ENCODE measurements at regions not wholly inside any gene's neighbourhood (a gene's known extent, or its start where the extent isn't known, plus 50 kb on each side); places are given as distances from the start of the nearest gene placed in this dataset.

DNA sequence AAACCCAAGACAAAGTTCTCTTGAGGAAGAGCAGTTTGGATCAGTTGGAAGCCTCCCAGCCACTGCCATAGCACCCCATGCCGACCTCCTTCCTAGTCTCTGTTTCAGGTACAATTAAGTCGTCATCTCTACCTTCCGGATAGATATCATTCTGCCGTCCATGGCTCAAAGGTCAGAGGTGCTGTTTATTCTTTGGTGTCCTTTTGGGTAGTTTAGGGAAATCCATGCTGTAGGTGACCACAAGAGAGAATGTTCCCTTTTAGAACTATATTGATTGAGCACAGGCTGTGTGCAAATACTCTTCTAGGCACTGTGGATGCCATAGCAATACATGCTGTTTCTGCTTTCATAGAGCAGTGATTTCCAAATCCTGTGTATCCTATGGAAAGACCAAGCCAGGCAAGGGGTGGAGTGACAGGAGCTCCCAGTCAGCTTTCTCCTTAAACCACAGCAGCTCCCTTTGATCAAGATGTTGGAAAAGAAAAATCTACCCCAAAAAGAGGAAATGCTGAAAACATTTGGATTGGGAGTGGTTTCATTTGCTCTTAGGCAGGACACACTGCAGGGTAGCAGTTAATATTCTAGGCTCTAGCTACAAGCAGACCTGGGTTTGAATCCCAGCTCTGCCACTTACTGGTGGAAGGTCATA, 127.9 kb downstream of the PALM2AKAP2 start:
- Histone ChIP-seq H3K27ac (ENCODE audit: low read depth in 2 of 2, low read length in 2 of 2) (peak overlapping the region; percentile 5 to 73), H3K27me3 (ENCODE audit: control insufficient read depth, insufficient read depth, low read length) (no peaks in the 10 kb centered on the region), H3K4me1 (ENCODE audit: control insufficient read depth in 2 of 3, insufficient read depth in 2 of 3, low read depth in 1 of 3, low read length in 3 of 3) (peaks cover 0 to 10% (median 8%) of the 10 kb centered on the region in 3 donors), H3K4me3 (ENCODE audit: low read length in 3 of 3) (no peak overlapping the region), H3K9ac (ENCODE audit: low read length in 3 of 3) (no peak overlapping the region), H3K36me3 (ENCODE audit: control insufficient read depth in 2 of 3, insufficient read depth in 3 of 3, low read length in 3 of 3) (no peaks in the 10 kb centered on the region), H3K9me3 (ENCODE audit: control insufficient read depth in 2 of 3, insufficient read depth in 1 of 3, low read length in 3 of 3) (no peaks in the 10 kb centered on the region)
- TF ChIP-seq, protein P1, sequence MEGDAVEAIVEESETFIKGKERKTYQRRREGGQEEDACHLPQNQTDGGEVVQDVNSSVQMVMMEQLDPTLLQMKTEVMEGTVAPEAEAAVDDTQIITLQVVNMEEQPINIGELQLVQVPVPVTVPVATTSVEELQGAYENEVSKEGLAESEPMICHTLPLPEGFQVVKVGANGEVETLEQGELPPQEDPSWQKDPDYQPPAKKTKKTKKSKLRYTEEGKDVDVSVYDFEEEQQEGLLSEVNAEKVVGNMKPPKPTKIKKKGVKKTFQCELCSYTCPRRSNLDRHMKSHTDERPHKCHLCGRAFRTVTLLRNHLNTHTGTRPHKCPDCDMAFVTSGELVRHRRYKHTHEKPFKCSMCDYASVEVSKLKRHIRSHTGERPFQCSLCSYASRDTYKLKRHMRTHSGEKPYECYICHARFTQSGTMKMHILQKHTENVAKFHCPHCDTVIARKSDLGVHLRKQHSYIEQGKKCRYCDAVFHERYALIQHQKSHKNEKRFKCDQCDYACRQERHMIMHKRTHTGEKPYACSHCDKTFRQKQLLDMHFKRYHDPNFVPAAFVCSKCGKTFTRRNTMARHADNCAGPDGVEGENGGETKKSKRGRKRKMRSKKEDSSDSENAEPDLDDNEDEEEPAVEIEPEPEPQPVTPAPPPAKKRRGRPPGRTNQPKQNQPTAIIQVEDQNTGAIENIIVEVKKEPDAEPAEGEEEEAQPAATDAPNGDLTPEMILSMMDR (IDR thresholded peaks at IDR 0.05; ENCODE audit: borderline replicate concordance, extremely low read depth, insufficient read depth), result no peak
- FAIRE-seq (no peak), DNase-seq (no peak)
- intact Hi-C loops (cut with DNase I), result no loop called here

DNA sequence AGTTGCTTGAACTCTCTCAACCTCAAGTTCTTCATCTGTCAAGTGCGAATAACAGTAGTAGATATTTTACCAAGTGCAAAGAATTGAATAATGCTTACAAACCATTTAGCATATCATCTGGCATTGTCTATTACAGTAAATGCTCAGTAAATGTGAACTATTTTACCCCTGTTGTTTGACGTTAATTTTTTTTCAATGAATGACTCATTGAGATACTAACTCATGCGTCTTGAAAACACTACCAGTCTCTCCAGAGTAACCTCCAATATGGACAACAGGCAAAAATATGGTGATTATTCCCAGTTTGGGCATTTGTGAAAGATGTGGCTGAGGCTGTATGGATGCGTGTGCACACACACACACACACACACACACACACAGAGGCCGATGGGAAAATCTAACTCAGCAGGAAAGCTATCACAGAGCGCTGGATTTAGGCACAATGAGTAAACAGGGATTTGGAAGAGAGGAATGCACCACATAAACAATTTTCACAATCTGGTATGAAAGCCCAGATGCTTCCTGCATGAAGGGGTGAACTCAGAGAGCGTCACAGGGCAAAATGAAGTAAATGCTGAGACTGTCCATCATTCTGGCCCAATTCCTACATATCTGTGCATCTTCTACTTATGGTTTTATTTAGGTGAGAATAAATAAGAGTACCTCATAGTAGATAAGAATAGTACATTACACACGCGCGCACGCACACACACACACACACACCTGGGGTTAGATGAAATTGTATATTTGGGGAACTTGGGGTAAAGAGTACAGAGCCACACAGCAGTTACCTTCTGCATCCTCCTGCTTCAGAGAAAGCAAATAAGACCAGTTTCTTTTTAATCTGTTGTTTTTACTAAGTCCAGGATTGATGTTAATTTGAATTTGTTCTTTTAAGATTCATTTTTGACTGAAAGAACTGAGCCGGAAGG, 128.7 kb downstream of the PALM2AKAP2 start:
- Histone ChIP-seq H3K4me3 (ENCODE audit: low read length in 3 of 3) (no peak overlapping the region), H3K27me3 (ENCODE audit: control insufficient read depth, insufficient read depth, low read length) (no peaks in the 10 kb centered on the region), H3K4me1 (ENCODE audit: control insufficient read depth in 2 of 3, insufficient read depth in 2 of 3, low read depth in 1 of 3, low read length in 3 of 3) (peaks cover 0 to 13% (median 13%) of the 10 kb centered on the region in 3 donors), H3K9me3 (ENCODE audit: control insufficient read depth in 2 of 3, insufficient read depth in 1 of 3, low read length in 3 of 3) (no peaks in the 10 kb centered on the region), H3K27ac (ENCODE audit: low read depth in 2 of 2, low read length in 2 of 2) (peak overlapping the region; percentile 5 to 73), H3K9ac (ENCODE audit: low read length in 3 of 3) (no peak overlapping the region), H3K36me3 (ENCODE audit: control insufficient read depth in 2 of 3, insufficient read depth in 3 of 3, low read length in 3 of 3) (no peaks in the 10 kb centered on the region)
- no peak for FAIRE-seq
- no peak for DNase-seq
- TF ChIP-seq, protein P1 (IDR thresholded peaks at IDR 0.05; ENCODE audit: borderline replicate concordance, extremely low read depth, insufficient read depth), result no peak
- intact Hi-C loops (cut with DNase I), result no loop called here

DNA sequence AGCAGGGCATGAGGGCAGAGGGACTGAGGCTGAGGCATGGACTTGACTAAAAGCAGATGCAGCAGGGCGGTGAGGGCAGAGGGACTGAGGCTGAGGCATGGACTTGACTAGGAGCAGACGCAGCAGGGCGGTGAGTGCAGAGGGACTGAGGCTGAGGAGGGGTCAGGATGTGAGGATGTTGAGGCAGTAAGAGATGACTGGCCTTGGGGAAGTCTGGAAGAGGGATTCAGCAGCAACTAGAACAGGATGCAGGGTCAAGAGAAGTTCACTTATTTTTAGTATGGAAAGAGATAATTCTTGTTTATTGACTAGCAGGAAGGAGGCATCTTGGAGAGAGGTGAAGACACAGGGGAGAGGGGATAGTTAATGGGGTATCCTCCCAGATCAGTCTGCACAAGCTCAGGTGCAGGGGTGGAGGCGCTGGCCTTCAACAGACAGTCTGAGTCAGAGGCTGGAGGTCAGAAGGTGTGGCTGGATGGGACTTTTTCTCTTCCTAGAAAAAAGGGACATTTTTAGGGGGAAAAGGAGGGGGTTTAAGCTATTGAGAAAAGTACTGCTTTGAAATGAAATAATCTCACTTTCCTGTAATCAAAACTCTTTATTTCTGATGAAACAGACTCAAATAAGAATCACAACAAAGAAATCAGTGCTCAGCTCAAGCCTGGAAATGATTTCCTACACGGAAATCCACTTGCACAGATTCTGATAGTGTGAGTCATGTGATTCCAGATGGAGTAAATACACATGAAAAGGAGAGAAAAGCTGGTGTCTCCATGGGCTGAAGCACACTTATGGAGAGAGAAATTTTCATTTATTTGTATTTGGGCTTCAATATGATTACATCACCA, 130.9 kb downstream of the PALM2AKAP2 start:
- Histone ChIP-seq H3K36me3 (ENCODE audit: control insufficient read depth in 2 of 3, insufficient read depth in 3 of 3, low read length in 3 of 3) (no peaks in the 10 kb centered on the region), H3K4me1 (ENCODE audit: control insufficient read depth in 2 of 3, insufficient read depth in 2 of 3, low read depth in 1 of 3, low read length in 3 of 3) (peaks cover 0 to 18% (median 13%) of the 10 kb centered on the region in 3 donors), H3K27me3 (ENCODE audit: control insufficient read depth, insufficient read depth, low read length) (no peaks in the 10 kb centered on the region), H3K9me3 (ENCODE audit: control insufficient read depth in 2 of 3, insufficient read depth in 1 of 3, low read length in 3 of 3) (no peaks in the 10 kb centered on the region), H3K4me3 (ENCODE audit: low read length in 3 of 3) (no peak overlapping the region), H3K9ac (ENCODE audit: low read length in 3 of 3) (no peak overlapping the region), H3K27ac (ENCODE audit: low read depth in 2 of 2, low read length in 2 of 2) (peak overlapping the region; percentile 17 to 59)
- TF ChIP-seq, protein P1 (IDR thresholded peaks at IDR 0.05; ENCODE audit: borderline replicate concordance, extremely low read depth, insufficient read depth), result no peak
- FAIRE-seq, result no peak
- intact Hi-C loops (cut with DNase I), result no loop called here
- peak in 1 of 5 donors; percentile 44 for DNase-seq

Measured in kidney (tissue), 13 donors.